ENCODE measurements at regions not wholly inside any gene's neighbourhood (a gene's known extent, or its start where the extent isn't known, plus 50 kb on each side); places are given as distances from the start of the nearest gene placed in this dataset.

DNA sequence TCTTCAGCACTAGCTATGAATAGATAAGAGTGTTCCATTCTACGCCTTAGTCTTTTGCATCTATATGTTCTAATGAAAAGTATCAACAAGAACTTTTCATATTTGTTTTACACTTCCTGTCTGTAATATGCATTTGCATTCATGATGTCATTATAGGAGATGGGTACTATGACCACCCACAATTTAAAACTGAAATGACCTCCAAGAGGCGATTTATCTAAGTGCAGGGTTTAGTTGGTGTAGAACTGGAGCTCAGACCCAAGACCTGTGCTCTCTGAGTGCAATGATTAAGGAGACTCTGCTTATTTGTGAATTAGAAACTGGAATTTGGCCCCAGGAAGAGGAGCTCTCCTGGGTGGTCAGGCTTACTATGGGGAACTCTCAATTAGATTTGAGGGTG, 289.1 kb downstream of the ETS1 start:
- TF ChIP-seq JUNB (IDR thresholded peaks at IDR 0.05): no peak
- TF ChIP-seq HDAC2 (IDR thresholded peaks at IDR 0.05): no peak
- TF ChIP-seq RAD21 (IDR thresholded peaks at IDR 0.05; ENCODE audit: insufficient read depth, low read depth, low read length): no peak
- TF ChIP-seq, protein P1, sequence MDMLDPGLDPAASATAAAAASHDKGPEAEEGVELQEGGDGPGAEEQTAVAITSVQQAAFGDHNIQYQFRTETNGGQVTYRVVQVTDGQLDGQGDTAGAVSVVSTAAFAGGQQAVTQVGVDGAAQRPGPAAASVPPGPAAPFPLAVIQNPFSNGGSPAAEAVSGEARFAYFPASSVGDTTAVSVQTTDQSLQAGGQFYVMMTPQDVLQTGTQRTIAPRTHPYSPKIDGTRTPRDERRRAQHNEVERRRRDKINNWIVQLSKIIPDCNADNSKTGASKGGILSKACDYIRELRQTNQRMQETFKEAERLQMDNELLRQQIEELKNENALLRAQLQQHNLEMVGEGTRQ (IDR thresholded peaks at IDR 0.05; ENCODE audit: borderline replicate concordance, low read depth, low read length): no peak

All from GM12878 (cell line).